ENCODE measurements at regions not wholly inside any gene's neighbourhood (a gene's known extent, or its start where the extent isn't known, plus 50 kb on each side); places are given as distances from the start of the nearest gene placed in this dataset.

GRCh38 chr13:80263745-80264513, 77.0 kb downstream of the SPRY2 start:
- DNase-seq (ENCODE audit: low spot score), result no peak
- intact Hi-C loops (cut with micrococcal nuclease; ENCODE audit: unreplicated experiment), result no loop called here
- Histone ChIP-seq H3K27me3 (replicated peaks; ENCODE audit: insufficient read depth, low read depth, low read length, poor library complexity) (no peaks in the 10 kb centered on the region), H3K27ac (ENCODE audit: low read depth, low read length, poor library complexity, severe bottlenecking) (no peak overlapping the region), H3K9me3 (ENCODE audit: low read depth, low read length, poor library complexity, severe bottlenecking) (peaks cover 9% of the 10 kb centered on the region), H3K4me1 (ENCODE audit: insufficient read depth, low read length, poor library complexity, severe bottlenecking) (peaks cover 12% of the 10 kb centered on the region), H3K36me3 (ENCODE audit: insufficient read depth, low read length, poor library complexity, severe bottlenecking) (no peaks in the 10 kb centered on the region), H3K4me3 (ENCODE audit: low read depth, low read length, poor library complexity, severe bottlenecking) (no peak overlapping the region)
- no TSS peak for BruUV-seq (replicated peaks)
- POLR2A ChIA-PET (ENCODE audit: low non-redundant PET), result no interaction called here
- TF ChIP-seq CTCF (conservative IDR thresholded peaks at IDR 0.05; ENCODE audit: low read depth, low read length) (no peak), EZH2 (IDR thresholded peaks at IDR 0.05; ENCODE audit: borderline replicate concordance, low read depth, low read length, poor library complexity, severe bottlenecking) (no peak)
- CTCF ChIA-PET, result no interaction called here

GRCh38 chr13:80262051-80262695, 78.8 kb downstream of the SPRY2 start:
- DNase-seq (ENCODE audit: low spot score), result no peak
- ChIA-PET CTCF (no interaction called here), POLR2A (ENCODE audit: low non-redundant PET) (interaction anchor here (0.6 kb wide), 1 partner anchor 860 kb away, joined by 3 read pairs; no protein-coding TSS in a partner anchor)
- Histone ChIP-seq H3K27ac (ENCODE audit: low read depth, low read length, poor library complexity, severe bottlenecking) (no peak overlapping the region), H3K9me3 (ENCODE audit: low read depth, low read length, poor library complexity, severe bottlenecking) (peaks cover 9% of the 10 kb centered on the region), H3K36me3 (ENCODE audit: insufficient read depth, low read length, poor library complexity, severe bottlenecking) (no peaks in the 10 kb centered on the region), H3K4me3 (ENCODE audit: low read depth, low read length, poor library complexity, severe bottlenecking) (no peak overlapping the region), H3K27me3 (replicated peaks; ENCODE audit: insufficient read depth, low read depth, low read length, poor library complexity) (no peaks in the 10 kb centered on the region), H3K4me1 (ENCODE audit: insufficient read depth, low read length, poor library complexity, severe bottlenecking) (peaks cover 12% of the 10 kb centered on the region)
- intact Hi-C loops (cut with micrococcal nuclease; ENCODE audit: unreplicated experiment), result no loop called here
- TF ChIP-seq CTCF (conservative IDR thresholded peaks at IDR 0.05; ENCODE audit: low read depth, low read length) (no peak), EZH2 (IDR thresholded peaks at IDR 0.05; ENCODE audit: borderline replicate concordance, low read depth, low read length, poor library complexity, severe bottlenecking) (no peak)
- no TSS peak for BruUV-seq (replicated peaks)

GRCh38 chr13:80259159-80259558, 81.8 kb downstream of the SPRY2 start:
- BruUV-seq (replicated peaks), result no TSS peak
- intact Hi-C loops (cut with micrococcal nuclease; ENCODE audit: unreplicated experiment), result no loop called here
- CTCF ChIA-PET, result no interaction called here

More at GRCh38 chr13:80259159-80259558, 81.8 kb downstream of the SPRY2 start:
- H3K27ac ChIP-seq (ENCODE audit: low read depth, low read length, poor library complexity, severe bottlenecking), result no peak overlapping the region
- H3K9me3 ChIP-seq (ENCODE audit: low read depth, low read length, poor library complexity, severe bottlenecking), result peaks cover 6% of the 10 kb centered on the region
- no peaks in the 10 kb centered on the region for H3K4me1 ChIP-seq (ENCODE audit: insufficient read depth, low read length, poor library complexity, severe bottlenecking)
- H3K4me3 ChIP-seq (ENCODE audit: low read depth, low read length, poor library complexity, severe bottlenecking), result no peak overlapping the region
- DNase-seq (ENCODE audit: low spot score), result no peak
- no peaks in the 10 kb centered on the region for H3K27me3 ChIP-seq (replicated peaks; ENCODE audit: insufficient read depth, low read depth, low read length, poor library complexity)
- POLR2A ChIA-PET (ENCODE audit: low non-redundant PET), result no interaction called here
- no peaks in the 10 kb centered on the region for H3K36me3 ChIP-seq (ENCODE audit: insufficient read depth, low read length, poor library complexity, severe bottlenecking)
- TF ChIP-seq EZH2 (IDR thresholded peaks at IDR 0.05; ENCODE audit: borderline replicate concordance, low read depth, low read length, poor library complexity, severe bottlenecking) (no peak), CTCF (conservative IDR thresholded peaks at IDR 0.05; ENCODE audit: low read depth, low read length) (no peak)
